A549 (cell line): ENCODE measurements at regions not wholly inside any gene's neighbourhood (a gene's known extent, or its start where the extent isn't known, plus 50 kb on each side); places are given as distances from the start of the nearest gene placed in this dataset.

Source experiments
- BCL3 ChIP-seq: fragments of >200 bp; sonication (Bioruptor Twin); formaldehyde crosslinking; IDR thresholded peaks from 3 replicates; pipeline ENCODE4 v1.6.1; 2016
- CEBPB ChIP-seq, 2 experiments: fragments of >200 bp in 1 of 2; sonication (Bioruptor Twin) in 1 of 2; formaldehyde crosslinking in 1 of 2; IDR thresholded peaks; 2 replicates each; pipeline ENCODE4 v1.6.1; 2012 to 2016
- CTCF ChIP-seq: fragments of >200 bp; sonication (Bioruptor Twin); formaldehyde crosslinking; IDR thresholded peaks from 3 replicates; pipeline ENCODE4 v1.5.1; 2016
- ESRRA ChIP-seq: fragments of 150-350 bp; IDR thresholded peaks from 2 replicates; pipeline ENCODE4 v1.6.1; 2014; ENCODE audit warnings: mild to moderate bottlenecking, low read length, borderline replicate concordance
- HDAC2 ChIP-seq: fragments of 200-600 bp; sonication (generic); IDR thresholded peaks from 2 replicates; pipeline ENCODE4 v1.6.1; 2016
- NR3C1 ChIP-seq: fragments of >200 bp; sonication (Bioruptor Twin); formaldehyde crosslinking; IDR thresholded peaks from 3 replicates; pipeline ENCODE4 v1.6.1; 2017
- POLR2A ChIP-seq: IDR thresholded peaks from 2 replicates; pipeline ENCODE4 v1.6.1; 2012; ENCODE audit warnings: mild to moderate bottlenecking, low read length
- POLR2AphosphoS2 ChIP-seq: conservative IDR thresholded peaks from 2 replicates; pipeline ENCODE4 v1.6.1; 2012; ENCODE audit warnings: low read length, improper control_type of control experiment, inconsistent platforms
- RNF2 ChIP-seq: fragments of 200-600 bp; sonication (generic); IDR thresholded peaks from 2 replicates; pipeline ENCODE4 v1.6.1; 2016; ENCODE audit warnings: low read depth, mild to moderate bottlenecking, antibody characterized with exemption, moderate library complexity, borderline replicate concordance
- USF2 ChIP-seq: fragments of 450-650 bp; IDR thresholded peaks from 2 replicates; pipeline ENCODE4 v1.6.1; 2014; ENCODE audit warnings: antibody characterized with exemption

- TF ChIP-seq NR3C1, result no peak
- no peak for TF ChIP-seq CTCF
- no peak for TF ChIP-seq POLR2A
- TF ChIP-seq ESRRA, result no peak
- TF ChIP-seq HDAC2, result no peak
- TF ChIP-seq RNF2, result no peak
- TF ChIP-seq BCL3, result no peak
- no peak for TF ChIP-seq CEBPB (IDR thresholded peaks at IDR 0.05)
- TF ChIP-seq USF2, result no peak
- no peak for TF ChIP-seq POLR2AphosphoS2
Observed at GRCh38 chr1:82801176-82801575, 1000.4 kb downstream of the ADGRL2 start.
